ENCODE measurements at regions not wholly inside any gene's neighbourhood (a gene's known extent, or its start where the extent isn't known, plus 50 kb on each side); places are given as distances from the start of the nearest gene placed in this dataset.
"Not testable (repeated sequence)": the region's sequence is repeated elsewhere in the genome, so short reads cannot be mapped to it uniquely, and the experiment has no call there.

DNA sequence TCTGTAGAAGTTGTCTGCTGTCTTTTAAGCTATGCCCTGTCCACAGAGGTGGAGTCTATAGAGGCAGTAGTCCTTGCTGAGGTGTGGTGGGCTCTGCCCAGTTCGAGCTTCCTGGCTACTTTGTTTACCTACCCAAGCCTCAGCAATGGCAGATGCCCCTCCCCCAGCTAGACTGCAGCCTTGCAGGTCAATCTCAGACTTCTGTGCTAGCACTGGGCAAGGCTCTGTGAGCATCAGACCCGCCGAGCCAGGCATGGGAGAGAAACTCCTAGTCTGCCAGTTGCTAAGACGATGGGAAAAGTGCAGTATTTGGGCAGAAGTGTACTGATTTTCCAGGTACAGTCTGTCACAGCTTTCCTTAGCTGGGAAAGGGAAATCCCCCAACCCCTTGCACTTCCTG is 694.1 kb upstream of the CDH6 start:
- no peaks in the 10 kb centered on the region for H3K27me3 ChIP-seq
- intact Hi-C loops (cut with DNase I), result no loop called here
- no peak for TF ChIP-seq POLR2A (IDR thresholded peaks at IDR 0.05)
- TF ChIP-seq, protein P1, sequence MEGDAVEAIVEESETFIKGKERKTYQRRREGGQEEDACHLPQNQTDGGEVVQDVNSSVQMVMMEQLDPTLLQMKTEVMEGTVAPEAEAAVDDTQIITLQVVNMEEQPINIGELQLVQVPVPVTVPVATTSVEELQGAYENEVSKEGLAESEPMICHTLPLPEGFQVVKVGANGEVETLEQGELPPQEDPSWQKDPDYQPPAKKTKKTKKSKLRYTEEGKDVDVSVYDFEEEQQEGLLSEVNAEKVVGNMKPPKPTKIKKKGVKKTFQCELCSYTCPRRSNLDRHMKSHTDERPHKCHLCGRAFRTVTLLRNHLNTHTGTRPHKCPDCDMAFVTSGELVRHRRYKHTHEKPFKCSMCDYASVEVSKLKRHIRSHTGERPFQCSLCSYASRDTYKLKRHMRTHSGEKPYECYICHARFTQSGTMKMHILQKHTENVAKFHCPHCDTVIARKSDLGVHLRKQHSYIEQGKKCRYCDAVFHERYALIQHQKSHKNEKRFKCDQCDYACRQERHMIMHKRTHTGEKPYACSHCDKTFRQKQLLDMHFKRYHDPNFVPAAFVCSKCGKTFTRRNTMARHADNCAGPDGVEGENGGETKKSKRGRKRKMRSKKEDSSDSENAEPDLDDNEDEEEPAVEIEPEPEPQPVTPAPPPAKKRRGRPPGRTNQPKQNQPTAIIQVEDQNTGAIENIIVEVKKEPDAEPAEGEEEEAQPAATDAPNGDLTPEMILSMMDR (IDR thresholded peaks at IDR 0.05), result no peak
- H3K4me1 ChIP-seq, result no peaks in the 10 kb centered on the region
- no peak overlapping the region for H3K27ac ChIP-seq
- DNase-seq (no peak), ATAC-seq (no peak)
- WGBS, 2 donors, result 45 to 51% methylated on average over 4 of the region's 4 CpGs
- no peaks in the 10 kb centered on the region for H3K36me3 ChIP-seq (replicated peaks in 1 of 2; ENCODE audit: insufficient read depth in 1 of 2, low read depth in 2 of 2)
- H3K9me3 ChIP-seq, result no peaks in the 10 kb centered on the region
- H3K4me3 ChIP-seq, result no peak overlapping the region

DNA sequence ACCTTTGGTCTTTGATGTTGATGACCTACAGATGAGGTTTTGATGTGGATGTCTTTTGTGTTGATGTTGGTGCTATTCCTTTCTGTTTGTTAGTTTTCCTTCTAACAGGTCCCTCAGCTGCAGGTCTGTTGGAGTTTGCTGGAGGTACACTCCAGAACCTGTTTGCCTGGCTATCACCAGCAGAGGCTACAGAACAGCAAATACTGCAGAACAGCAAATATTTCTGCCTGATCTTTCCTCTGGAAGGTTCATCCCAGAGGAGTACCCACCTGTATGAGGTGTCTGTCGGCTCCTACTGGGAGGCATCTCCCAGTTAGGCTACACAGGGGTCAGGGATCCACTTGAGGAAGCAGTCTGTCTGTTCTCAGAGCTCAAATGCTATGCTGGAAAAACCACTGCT is 694.5 kb upstream of the CDH6 start:
- Histone ChIP-seq H3K4me1 (no peaks in the 10 kb centered on the region), H3K4me3 (no peak overlapping the region), H3K9me3 (no peaks in the 10 kb centered on the region), H3K27ac (no peak overlapping the region), H3K36me3 (replicated peaks in 1 of 2; ENCODE audit: insufficient read depth in 1 of 2, low read depth in 2 of 2) (no peaks in the 10 kb centered on the region), H3K27me3 (no peaks in the 10 kb centered on the region)
- no peak for ATAC-seq
- no peak for TF ChIP-seq POLR2A (IDR thresholded peaks at IDR 0.05)
- TF ChIP-seq, protein P1 (IDR thresholded peaks at IDR 0.05), result no peak
- intact Hi-C loops (cut with DNase I), result no loop called here
- no peak for DNase-seq
- 0% methylated on average over 1 of the region's 1 CpG for WGBS, 2 donors

DNA sequence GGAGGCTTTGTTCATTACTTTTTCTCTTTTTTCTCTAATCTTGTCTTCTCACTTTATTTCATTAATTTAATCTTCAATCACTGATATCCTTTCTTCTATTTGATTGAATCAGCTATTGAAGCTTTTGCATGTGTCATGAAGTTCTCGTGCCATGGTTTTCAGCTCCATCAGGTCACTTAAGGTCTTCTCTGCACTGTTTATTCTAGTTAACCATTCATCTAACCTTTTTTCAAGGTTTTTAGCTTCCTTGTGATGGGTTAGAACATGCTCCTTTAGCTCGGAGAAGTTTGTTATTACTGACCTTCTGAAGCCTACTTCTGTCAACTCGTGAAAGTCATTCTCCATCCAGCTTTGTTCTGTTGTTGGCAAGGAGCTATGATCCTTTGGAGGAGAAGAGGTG is 695.0 kb upstream of the CDH6 start:
- H3K9me3 ChIP-seq; DNase-seq; intact Hi-C loops (cut with DNase I); H3K27me3 ChIP-seq; ATAC-seq; H3K36me3 ChIP-seq (replicated peaks in 1 of 2; ENCODE audit: insufficient read depth in 1 of 2, low read depth in 2 of 2); H3K4me1 ChIP-seq; H3K27ac ChIP-seq; H3K4me3 ChIP-seq: not testable (repeated sequence)
- WGBS, 2 donors, result 34 to 42% methylated on average over 3 of the region's 3 CpGs

DNA sequence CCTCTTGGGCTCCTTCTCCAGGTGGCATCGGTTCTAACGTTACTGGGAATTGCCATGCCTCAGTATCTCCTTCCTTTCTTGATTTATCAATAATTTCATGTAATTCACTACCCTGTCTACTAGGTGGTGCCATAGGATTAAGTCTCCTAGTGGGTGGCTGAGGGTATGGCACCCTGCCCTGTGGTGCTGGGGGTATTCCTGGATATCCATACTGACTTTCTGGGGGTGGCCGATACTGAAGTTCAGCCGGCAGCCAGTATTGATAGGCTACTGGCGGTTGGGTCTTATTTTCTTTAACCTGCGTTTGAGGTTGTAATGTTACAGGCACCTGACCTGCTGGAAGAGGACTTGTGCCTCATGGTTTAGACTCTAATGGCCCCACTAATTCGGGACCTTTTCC is 699.4 kb upstream of the CDH6 start:
- H3K9me3 ChIP-seq; intact Hi-C loops (cut with DNase I): not testable (repeated sequence)
- 38 to 74% methylated on average over 1 to 5 of the region's 7 CpGs for WGBS, 2 donors

DNA sequence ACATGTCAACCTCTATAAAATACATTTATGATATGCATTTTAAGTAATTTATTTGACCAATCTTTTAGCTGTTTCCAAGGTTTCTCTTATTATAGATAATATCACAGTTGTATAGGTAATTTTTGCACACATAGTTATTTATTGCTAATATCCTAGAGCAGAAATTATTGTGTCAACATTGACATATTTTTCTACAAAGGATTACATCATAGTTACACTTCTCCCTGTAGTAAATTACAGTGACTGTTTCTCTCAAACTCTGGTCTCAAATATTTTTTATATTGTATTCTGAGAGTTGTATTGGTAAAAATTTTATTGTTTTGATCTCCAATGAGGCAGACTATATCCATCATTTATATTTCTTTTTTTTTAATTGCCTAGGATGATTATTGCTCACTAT is 714.4 kb upstream of the CDH6 start:
- H3K27ac ChIP-seq, result no peak overlapping the region
- intact Hi-C loops (cut with DNase I), result no loop called here
- ATAC-seq (no peak), DNase-seq (no peak)
- H3K9me3 ChIP-seq, result no peaks in the 10 kb centered on the region
- no peak for TF ChIP-seq POLR2A (IDR thresholded peaks at IDR 0.05)
- TF ChIP-seq, protein P1 (IDR thresholded peaks at IDR 0.05), result no peak
- no peak overlapping the region for H3K4me3 ChIP-seq
- H3K36me3 ChIP-seq (replicated peaks in 1 of 2; ENCODE audit: insufficient read depth in 1 of 2, low read depth in 2 of 2), result no peaks in the 10 kb centered on the region
- no peaks in the 10 kb centered on the region for H3K4me1 ChIP-seq
- H3K27me3 ChIP-seq, result no peaks in the 10 kb centered on the region

More for the DNA sequence above, 699.4 kb upstream of the CDH6 start:
- H3K36me3 ChIP-seq (replicated peaks in 1 of 2; ENCODE audit: insufficient read depth in 1 of 2, low read depth in 2 of 2); H3K27me3 ChIP-seq; ATAC-seq; H3K27ac ChIP-seq; DNase-seq; H3K4me3 ChIP-seq; H3K4me1 ChIP-seq: not testable (repeated sequence)

DNA sequence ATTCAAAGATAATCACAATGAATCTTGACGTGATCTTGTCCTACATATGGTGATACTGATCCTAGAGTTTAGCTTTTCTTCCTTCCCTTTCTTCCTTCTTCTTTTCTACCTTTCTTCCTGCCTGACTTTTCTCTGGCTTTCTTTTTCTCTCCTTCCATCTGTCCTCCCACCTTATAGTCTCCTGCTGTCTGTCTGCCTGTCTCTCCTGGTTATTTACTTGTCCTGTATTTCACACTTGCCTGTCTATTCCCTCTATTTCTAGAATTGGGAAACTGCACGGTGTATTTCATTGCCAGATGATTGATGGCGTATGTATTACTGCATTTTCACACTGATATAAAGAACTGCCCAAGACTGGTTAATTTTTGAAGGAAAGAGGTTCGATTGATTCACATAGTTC is 718.1 kb upstream of the CDH6 start:
- Histone ChIP-seq H3K4me1 (no peaks in the 10 kb centered on the region), H3K27me3 (no peaks in the 10 kb centered on the region), H3K4me3 (no peak overlapping the region), H3K36me3 (replicated peaks in 1 of 2; ENCODE audit: insufficient read depth in 1 of 2, low read depth in 2 of 2) (no peaks in the 10 kb centered on the region), H3K9me3 (no peaks in the 10 kb centered on the region), H3K27ac (no peak overlapping the region)
- ATAC-seq (no peak), DNase-seq (no peak)
- TF ChIP-seq, protein P1 (IDR thresholded peaks at IDR 0.05), result no peak
- no peak for TF ChIP-seq POLR2A (IDR thresholded peaks at IDR 0.05)
- intact Hi-C loops (cut with DNase I), result no loop called here
- 56 to 61% methylated on average over 4 of the region's 4 CpGs for WGBS, 2 donors

All from body of pancreas (tissue), 4 donors.